Activated CD4-positive, alpha-beta T cell treated with anti-CD3 and anti-CD28 coated beads, Interleukin-2, amount 10 ng/mL, durations not matched to agents 24 days and 14 days (primary cell): ENCODE measurements at regions not wholly inside any gene's neighbourhood (a gene's known extent, or its start where the extent isn't known, plus 50 kb on each side); places are given as distances from the start of the nearest gene placed in this dataset.

Experiments used
- DNase-seq: peaks from one replicate; pipeline ENCODE4 v3.0.0; 2022
- H3K27ac Mint-ChIP-seq: one replicate; pipeline ENCODE4 v1.8.0; 2022; ENCODE audit warnings: mild to moderate bottlenecking, mixed read lengths
- H3K27me3 Mint-ChIP-seq: one replicate; pipeline ENCODE4 v1.8.0; 2022; ENCODE audit warnings: mixed read lengths
- H3K36me3 Mint-ChIP-seq: one replicate; pipeline ENCODE4 v1.8.0; 2022; ENCODE audit warnings: low read depth, mild to moderate bottlenecking, mixed read lengths
- H3K4me1 Mint-ChIP-seq: one replicate; pipeline ENCODE4 v1.8.0; 2021; ENCODE audit warnings: mixed read lengths
- H3K4me3 Mint-ChIP-seq: one replicate; pipeline ENCODE4 v1.8.0; 2022; ENCODE audit warnings: mild to moderate bottlenecking, moderate library complexity, mixed read lengths
- H3K9me3 Mint-ChIP-seq: one replicate; pipeline ENCODE4 v1.8.0; 2021; ENCODE audit warnings: mixed read lengths
- intact Hi-C: fragments of 100-400 bp; cut with micrococcal nuclease; formaldehyde crosslinking; loops from one replicate; pipeline ENCODE4 v1.15.1; 2023

DNA sequence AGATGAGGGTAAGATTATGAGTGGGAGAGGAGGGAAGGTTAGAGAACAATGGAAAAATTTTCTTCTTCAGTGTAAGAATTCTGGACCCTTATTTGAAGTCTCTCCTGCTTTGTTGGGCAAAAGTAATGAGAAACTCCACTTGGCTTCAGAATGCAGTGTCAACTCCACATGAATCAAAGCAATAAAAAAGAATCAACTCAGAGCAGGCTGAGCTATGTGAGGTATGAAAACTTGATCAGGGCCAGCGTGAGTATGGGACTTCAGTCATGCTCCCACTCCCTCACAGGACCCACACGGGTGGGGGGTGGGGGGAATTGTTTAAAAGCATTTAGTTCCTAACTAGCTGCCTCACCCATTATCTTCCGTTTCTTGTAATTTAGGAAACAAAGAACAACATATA is 502.2 kb downstream of the PDCD6IP start:
- DNase-seq = no peak
- Mint-ChIP-seq H3K27me3 (no peaks in the 10 kb centered on the region), H3K9me3 (no peaks in the 10 kb centered on the region), H3K4me1 (no peaks in the 10 kb centered on the region), H3K36me3 (no peaks in the 10 kb centered on the region), H3K4me3 (no peak overlapping the region), H3K27ac (no peak overlapping the region)
- intact Hi-C loops = no loop called here

DNA sequence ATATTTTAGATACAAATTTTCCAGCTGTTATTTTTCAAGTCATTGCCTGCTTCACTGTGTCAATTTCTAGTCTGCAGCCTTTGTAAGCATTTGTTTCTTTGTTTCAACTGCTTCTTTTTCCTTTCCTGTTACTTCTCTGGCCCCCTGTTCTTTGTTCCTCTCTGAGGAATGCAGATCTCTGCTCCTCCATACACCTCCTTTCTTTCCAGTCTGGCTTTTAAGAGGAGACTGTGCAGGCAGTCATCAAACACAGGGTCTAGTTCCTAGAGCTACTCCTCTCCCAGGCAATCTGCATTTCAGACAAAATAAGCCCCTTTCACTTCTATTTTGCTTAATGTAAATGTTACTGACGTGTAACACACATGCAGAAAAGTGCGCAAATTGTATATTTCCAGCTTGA is 502.9 kb downstream of the PDCD6IP start:
- no peak overlapping the region for H3K4me3 Mint-ChIP-seq
- no peaks in the 10 kb centered on the region for H3K27me3 Mint-ChIP-seq
- H3K9me3 Mint-ChIP-seq = no peaks in the 10 kb centered on the region
- no peaks in the 10 kb centered on the region for H3K36me3 Mint-ChIP-seq
- DNase-seq = no peak
- intact Hi-C loops = no loop called here
- H3K27ac Mint-ChIP-seq = no peak overlapping the region
- H3K4me1 Mint-ChIP-seq = no peaks in the 10 kb centered on the region

DNA sequence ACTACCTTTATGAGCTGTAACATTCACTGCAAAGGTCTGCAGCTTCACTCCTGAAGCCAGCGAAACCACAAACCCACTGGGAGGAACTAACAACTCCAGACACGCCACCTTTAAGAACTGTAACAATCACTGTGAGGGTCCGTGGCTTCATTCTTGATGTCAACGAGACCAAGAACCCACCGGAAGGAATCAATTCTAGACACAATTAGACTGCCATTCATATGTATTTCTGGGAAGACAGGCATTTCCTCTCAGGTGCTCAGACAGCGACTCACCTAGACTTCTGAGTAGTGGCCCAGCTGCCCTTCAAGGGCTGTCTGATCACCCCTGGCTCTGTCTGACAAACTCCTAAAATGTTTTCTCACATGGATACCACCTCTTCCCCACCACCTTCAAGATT is 506.8 kb downstream of the PDCD6IP start:
- no peaks in the 10 kb centered on the region for H3K27me3 Mint-ChIP-seq
- no peaks in the 10 kb centered on the region for H3K36me3 Mint-ChIP-seq
- intact Hi-C loops = no loop called here
- H3K27ac Mint-ChIP-seq = no peak overlapping the region
- no peaks in the 10 kb centered on the region for H3K4me1 Mint-ChIP-seq
- H3K4me3 Mint-ChIP-seq = no peak overlapping the region
- no peak for DNase-seq
- no peaks in the 10 kb centered on the region for H3K9me3 Mint-ChIP-seq

DNA sequence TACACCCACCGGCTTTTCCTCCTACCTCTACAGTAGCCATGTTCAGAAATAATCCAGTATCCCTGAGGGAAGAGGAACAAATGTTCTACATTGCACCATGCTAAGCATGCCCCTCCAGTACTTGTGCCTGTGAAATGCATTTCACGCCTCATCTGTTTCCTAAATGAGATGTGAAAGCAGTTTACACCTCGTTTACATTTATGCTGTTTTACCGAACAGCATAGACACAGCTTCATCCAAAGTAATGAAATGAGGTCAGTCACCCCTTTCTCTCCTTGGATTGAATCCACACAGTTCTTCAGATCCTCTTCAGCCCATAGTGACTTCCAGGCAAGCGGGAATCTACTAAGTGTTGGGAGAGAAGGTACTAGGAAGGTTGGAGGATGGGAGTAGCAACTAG is 514.3 kb downstream of the PDCD6IP start:
- no peaks in the 10 kb centered on the region for H3K4me1 Mint-ChIP-seq
- H3K36me3 Mint-ChIP-seq = no peaks in the 10 kb centered on the region
- no peaks in the 10 kb centered on the region for H3K9me3 Mint-ChIP-seq
- DNase-seq = no peak
- no peak overlapping the region for H3K27ac Mint-ChIP-seq
- H3K27me3 Mint-ChIP-seq = no peaks in the 10 kb centered on the region
- no peak overlapping the region for H3K4me3 Mint-ChIP-seq
- intact Hi-C loops = no loop called here

DNA sequence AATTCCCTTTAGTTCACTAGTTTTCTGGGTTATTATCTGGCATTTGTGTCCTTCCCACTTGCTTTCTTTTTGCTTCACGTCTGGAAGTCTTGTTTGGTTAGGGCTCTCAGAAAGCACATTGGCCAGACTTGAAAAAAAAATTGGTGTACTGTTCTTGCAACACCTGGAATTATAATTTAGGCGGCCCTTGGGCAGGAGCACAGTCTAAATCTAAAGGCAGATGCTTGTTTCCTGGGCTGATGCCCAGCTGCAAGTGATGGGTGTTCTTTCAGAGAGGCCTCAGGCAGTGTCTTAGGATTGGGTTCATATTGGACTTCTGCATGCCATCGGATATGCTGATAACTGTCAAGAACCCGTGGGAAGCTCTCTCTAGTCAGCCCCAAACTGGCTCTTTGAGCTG is 521.5 kb downstream of the PDCD6IP start:
- no peak overlapping the region for H3K4me3 Mint-ChIP-seq
- no peaks in the 10 kb centered on the region for H3K4me1 Mint-ChIP-seq

DNA sequence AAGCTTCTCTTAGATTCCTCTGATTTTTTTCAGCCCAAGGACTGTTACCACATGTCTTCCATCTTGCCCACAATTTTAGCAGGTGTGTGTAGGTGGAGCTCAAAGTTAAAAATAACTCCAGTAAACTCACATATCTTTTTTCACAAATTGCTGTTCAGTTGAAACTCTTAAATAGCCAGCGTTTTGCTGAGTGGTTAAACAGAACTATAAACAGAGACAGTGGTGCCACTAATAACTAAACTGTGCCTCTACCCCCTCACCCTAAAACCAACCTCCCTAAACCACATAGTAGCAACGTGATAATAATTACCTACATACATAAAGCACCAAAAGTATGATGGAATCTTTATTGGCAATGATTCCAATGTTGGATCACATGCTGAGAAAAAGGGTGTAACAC is 525.1 kb downstream of the PDCD6IP start:
- H3K9me3 Mint-ChIP-seq = no peaks in the 10 kb centered on the region
- H3K27ac Mint-ChIP-seq = no peak overlapping the region
- no peak for DNase-seq
- no peaks in the 10 kb centered on the region for H3K4me1 Mint-ChIP-seq
- H3K4me3 Mint-ChIP-seq = no peak overlapping the region
- H3K36me3 Mint-ChIP-seq = no peaks in the 10 kb centered on the region
- intact Hi-C loops = no loop called here
- H3K27me3 Mint-ChIP-seq = no peaks in the 10 kb centered on the region

More for the DNA sequence above, 521.5 kb downstream of the PDCD6IP start:
- intact Hi-C loops = no loop called here
- Mint-ChIP-seq H3K36me3 (no peaks in the 10 kb centered on the region), H3K27me3 (no peaks in the 10 kb centered on the region), H3K27ac (no peak overlapping the region), H3K9me3 (no peaks in the 10 kb centered on the region)
- DNase-seq = no peak

DNA sequence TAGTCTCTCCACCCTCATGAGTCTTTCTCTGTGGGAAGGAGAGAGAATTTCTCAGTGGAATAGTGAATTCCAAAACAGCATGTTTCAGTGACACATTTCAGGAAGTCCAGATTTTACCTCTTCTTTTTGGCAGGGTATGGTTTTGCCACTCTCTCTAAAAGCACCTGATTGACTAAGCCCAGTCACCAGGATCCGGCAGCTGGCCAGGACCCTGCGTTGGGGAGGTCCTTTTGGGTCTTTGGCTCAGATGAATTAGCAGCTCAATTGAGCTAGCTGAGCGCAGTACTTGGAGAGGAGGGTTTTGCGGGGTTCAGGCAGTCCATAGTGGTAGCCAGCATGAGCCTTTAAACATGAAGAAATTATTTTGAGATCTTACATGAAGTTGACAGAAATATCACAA is 548.2 kb downstream of the PDCD6IP start:
- H3K9me3 Mint-ChIP-seq = no peaks in the 10 kb centered on the region
- H3K36me3 Mint-ChIP-seq = no peaks in the 10 kb centered on the region
- H3K27me3 Mint-ChIP-seq = no peaks in the 10 kb centered on the region
- H3K27ac Mint-ChIP-seq = no peak overlapping the region
- no peak overlapping the region for H3K4me3 Mint-ChIP-seq
- intact Hi-C loops = no loop called here
- H3K4me1 Mint-ChIP-seq = no peaks in the 10 kb centered on the region
- DNase-seq = no peak

DNA sequence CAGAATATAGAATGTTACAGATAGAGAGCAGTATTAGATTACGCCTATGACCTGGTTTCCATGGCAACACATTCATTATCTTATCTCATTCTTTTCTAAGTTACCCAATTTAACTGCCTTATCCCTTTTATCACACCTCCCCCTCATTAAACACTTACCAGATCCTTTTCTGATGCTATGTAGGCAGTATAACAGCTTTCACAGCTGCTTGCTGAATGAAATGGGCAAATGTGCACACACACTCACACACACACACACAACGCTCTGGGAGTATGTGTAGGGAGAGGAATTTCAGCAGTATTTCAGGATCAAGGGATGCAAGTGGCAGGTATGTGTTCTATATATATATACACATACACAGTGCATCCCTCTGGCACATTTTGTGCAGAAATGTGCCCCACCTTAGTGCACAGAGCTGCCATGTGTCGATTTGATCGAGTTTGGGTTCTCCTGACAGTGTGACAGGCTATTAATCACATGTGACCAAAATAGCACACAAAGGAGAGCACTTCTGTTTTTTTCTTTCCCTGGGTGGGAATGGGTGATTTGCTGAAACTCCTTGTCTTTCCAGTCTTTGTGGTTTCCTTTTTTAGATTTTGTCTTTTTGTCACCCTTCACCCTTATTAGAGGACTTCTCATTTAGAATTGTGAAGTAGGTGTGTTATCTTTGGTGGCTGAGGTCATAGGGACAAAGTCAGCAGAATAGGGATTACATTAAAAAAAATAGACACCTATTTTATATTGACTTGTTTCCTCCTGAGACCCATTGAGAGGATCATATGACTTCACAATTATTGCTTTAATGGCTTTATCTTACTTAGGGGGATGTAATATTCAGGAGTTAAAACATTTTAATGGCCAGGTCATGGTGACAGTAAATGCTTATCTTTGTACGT is 553.7 kb downstream of the PDCD6IP start:
- no peaks in the 10 kb centered on the region for H3K27me3 Mint-ChIP-seq
- no peaks in the 10 kb centered on the region for H3K4me1 Mint-ChIP-seq
- peak; percentile 27 for DNase-seq
- H3K4me3 Mint-ChIP-seq = no peak overlapping the region
- intact Hi-C loops = no loop called here
- H3K27ac Mint-ChIP-seq = no peak overlapping the region
- H3K9me3 Mint-ChIP-seq = no peaks in the 10 kb centered on the region
- H3K36me3 Mint-ChIP-seq = no peaks in the 10 kb centered on the region

DNA sequence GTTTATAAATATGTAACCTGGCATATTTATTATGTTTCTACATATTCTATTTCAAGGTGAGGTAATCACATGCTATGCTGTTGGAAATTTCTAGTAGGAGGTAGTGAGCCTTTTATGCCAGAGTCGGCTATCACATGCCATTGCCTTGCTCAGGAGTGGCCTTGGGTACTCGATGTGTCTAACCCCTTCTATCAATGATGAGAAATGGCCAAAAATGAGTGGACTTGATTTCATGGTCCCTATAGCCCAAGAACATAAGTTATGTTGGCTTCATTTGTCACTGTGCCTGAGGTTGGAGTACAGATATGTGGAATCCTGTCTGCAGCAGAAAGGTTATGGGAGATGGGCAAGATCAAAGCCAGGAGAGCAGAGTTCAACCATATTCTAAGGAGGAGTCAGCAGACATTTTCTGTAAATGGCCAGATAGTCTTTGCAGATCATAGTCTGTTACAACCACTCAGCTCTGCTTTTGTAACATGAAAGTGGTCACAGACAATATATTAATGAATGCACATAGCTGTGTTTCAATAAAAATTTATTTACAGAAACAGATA is 554.4 kb downstream of the PDCD6IP start:
- no peak overlapping the region for H3K4me3 Mint-ChIP-seq
- no peaks in the 10 kb centered on the region for H3K27me3 Mint-ChIP-seq
- H3K36me3 Mint-ChIP-seq = no peaks in the 10 kb centered on the region
- DNase-seq = peak; percentile 16
- no peaks in the 10 kb centered on the region for H3K4me1 Mint-ChIP-seq
- intact Hi-C loops = no loop called here
- no peak overlapping the region for H3K27ac Mint-ChIP-seq
- H3K9me3 Mint-ChIP-seq = no peaks in the 10 kb centered on the region

DNA sequence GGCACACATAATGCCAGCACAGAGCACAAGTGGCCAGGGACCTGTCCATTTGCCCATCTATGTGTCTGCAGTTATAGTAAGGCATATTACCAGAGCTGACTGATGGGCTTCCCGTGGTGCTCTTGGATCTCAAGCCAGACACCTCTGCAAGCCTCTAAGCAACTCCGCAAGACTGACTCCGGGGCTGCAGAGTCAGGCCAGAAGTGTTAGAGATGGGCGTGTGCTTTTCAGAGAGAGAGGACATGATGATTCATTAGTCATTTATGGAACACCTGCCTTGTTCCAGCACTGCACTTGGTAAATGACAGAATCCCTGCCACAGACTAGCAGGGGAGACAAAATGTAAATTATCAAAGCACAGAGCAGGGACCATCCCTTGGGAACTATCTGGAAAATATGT is 559.0 kb downstream of the PDCD6IP start:
- no peak overlapping the region for H3K4me3 Mint-ChIP-seq
- no peaks in the 10 kb centered on the region for H3K9me3 Mint-ChIP-seq
- DNase-seq = no peak
- no peaks in the 10 kb centered on the region for H3K27me3 Mint-ChIP-seq
- peaks cover 5% of the 10 kb centered on the region for H3K4me1 Mint-ChIP-seq
- H3K27ac Mint-ChIP-seq = no peak overlapping the region
- intact Hi-C loops = no loop called here
- H3K36me3 Mint-ChIP-seq = no peaks in the 10 kb centered on the region

DNA sequence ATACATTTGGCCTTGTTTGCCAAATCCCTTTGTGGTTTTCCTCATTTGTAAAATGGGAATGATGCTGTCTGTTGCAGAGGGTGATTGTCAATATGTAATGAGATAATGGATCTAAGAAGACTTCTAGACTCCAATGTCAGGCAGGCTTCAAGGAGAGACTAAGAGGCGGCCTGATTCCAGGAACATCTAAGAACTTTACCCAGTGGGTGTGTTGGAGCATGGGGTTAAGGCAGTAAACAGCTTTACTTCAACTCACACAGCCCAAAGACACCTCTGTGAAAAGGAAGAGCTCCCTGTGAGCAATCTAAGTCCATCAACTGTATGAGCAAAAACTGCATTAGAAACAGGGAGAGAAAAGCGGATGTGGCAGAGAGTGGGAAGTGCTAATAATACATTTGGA is 560.6 kb downstream of the PDCD6IP start:
- intact Hi-C loops = no loop called here
- H3K4me1 Mint-ChIP-seq = peaks cover 5% of the 10 kb centered on the region
- no peak overlapping the region for H3K27ac Mint-ChIP-seq
- no peak for DNase-seq
- no peaks in the 10 kb centered on the region for H3K9me3 Mint-ChIP-seq
- no peaks in the 10 kb centered on the region for H3K27me3 Mint-ChIP-seq
- H3K36me3 Mint-ChIP-seq = no peaks in the 10 kb centered on the region
- no peak overlapping the region for H3K4me3 Mint-ChIP-seq

DNA sequence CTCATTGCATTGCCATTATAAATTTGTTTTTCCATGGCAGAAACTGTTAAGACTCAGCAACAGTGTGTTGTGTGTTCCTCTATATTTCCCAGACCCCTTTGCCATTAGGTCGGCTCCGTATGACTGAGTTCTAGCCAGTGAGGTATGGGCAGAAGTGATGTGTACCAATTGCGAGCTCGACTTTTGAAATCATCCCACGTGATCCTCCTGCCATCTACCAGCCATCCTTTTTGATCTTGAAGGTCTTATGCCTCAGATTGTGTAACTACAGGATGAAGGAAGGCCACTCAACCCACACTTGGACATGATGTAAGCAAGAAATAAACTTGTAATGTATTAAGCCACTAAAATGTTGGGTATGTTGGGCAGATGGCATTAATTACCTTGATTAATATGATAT is 562.3 kb downstream of the PDCD6IP start:
- no peak for DNase-seq
- no peaks in the 10 kb centered on the region for H3K27me3 Mint-ChIP-seq
- intact Hi-C loops = no loop called here
- no peaks in the 10 kb centered on the region for H3K36me3 Mint-ChIP-seq
- H3K27ac Mint-ChIP-seq = no peak overlapping the region
- H3K9me3 Mint-ChIP-seq = no peaks in the 10 kb centered on the region
- no peak overlapping the region for H3K4me3 Mint-ChIP-seq
- peaks cover 5% of the 10 kb centered on the region for H3K4me1 Mint-ChIP-seq

DNA sequence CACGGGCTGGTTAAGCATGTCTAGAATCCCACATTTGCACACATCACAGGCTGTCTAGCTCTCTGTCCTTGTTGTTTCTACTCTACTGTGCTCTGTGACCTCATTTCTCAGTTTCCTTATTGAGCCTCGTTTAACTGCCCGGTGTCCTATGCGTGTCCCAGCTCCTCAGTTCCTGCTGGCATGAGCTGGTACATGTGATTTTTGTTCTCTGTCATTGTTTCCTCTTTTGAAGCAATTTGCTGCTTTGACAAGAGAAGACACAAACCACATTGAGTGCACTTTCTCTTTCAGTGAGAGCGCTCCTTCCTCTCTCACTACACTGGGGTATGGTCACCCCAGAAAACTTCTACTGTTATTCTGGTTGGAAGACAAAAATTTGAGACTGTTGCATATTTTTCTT is 563.5 kb downstream of the PDCD6IP start:
- Mint-ChIP-seq H3K27me3 (no peaks in the 10 kb centered on the region), H3K9me3 (no peaks in the 10 kb centered on the region), H3K27ac (no peak overlapping the region), H3K4me1 (peaks cover 5% of the 10 kb centered on the region), H3K36me3 (no peaks in the 10 kb centered on the region), H3K4me3 (no peak overlapping the region)
- no peak for DNase-seq
- intact Hi-C loops = no loop called here

DNA sequence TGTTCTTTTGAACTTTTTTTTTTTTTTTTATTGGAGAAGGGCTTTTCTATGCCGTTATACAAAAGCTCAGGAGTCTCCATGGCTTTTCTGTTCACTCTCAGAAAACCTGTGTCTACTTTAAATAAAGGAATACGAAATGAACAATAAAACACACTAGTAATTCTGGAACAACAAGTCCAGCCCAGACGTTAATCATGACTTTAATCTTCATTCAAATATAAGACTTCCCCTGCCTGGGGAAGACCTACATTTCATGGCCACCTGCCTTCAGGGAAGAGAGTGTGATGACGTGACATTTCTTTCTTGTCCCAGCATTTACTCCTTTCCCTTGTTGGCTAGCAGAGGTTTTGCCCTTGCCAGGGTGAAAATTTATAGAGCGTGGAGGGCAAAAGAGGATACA is 564.5 kb downstream of the PDCD6IP start:
- Mint-ChIP-seq H3K36me3 (no peaks in the 10 kb centered on the region), H3K4me1 (peaks cover 5% of the 10 kb centered on the region), H3K4me3 (no peak overlapping the region), H3K27ac (no peak overlapping the region), H3K9me3 (no peaks in the 10 kb centered on the region), H3K27me3 (no peaks in the 10 kb centered on the region)
- intact Hi-C loops = no loop called here
- DNase-seq = no peak

DNA sequence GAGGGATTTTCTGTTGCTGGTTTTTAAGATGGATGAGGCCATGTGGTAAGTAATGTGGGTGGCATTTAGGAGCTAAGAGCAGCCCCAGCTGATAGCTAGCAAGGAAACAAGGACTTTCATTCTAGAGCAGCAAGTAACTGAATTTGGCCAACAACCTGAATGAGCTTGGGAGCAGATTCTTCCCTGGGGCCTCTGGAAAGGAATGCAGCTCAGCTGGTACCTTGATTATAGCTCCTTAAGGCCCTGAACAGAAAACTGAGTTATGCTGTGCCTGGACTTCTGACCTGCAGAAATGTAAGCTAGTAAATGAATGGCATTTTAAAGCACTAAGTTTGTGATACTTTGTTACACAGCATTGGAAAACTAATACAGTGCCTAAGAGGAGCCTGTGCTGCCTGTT is 565.5 kb downstream of the PDCD6IP start:
- Mint-ChIP-seq H3K27ac (no peak overlapping the region), H3K4me3 (no peak overlapping the region)
- intact Hi-C loops = no loop called here

More for the DNA sequence above, 565.5 kb downstream of the PDCD6IP start:
- peaks cover 5% of the 10 kb centered on the region for H3K4me1 Mint-ChIP-seq
- H3K36me3 Mint-ChIP-seq = no peaks in the 10 kb centered on the region
- no peaks in the 10 kb centered on the region for H3K27me3 Mint-ChIP-seq
- DNase-seq = no peak
- no peaks in the 10 kb centered on the region for H3K9me3 Mint-ChIP-seq
